ENCODE measurements at regions not wholly inside any gene's neighbourhood (a gene's known extent, or its start where the extent isn't known, plus 50 kb on each side); places are given as distances from the start of the nearest gene placed in this dataset.

GRCh38 chr2:120905298-120905697 lies 169.6 kb downstream of the GLI2 start:
- Histone ChIP-seq H3K79me2 (ENCODE audit: control insufficient read depth, insufficient read depth, low read length) (no peaks in the 10 kb centered on the region), H2AFZ (ENCODE audit: control insufficient read depth, low read depth, low read length) (no peak overlapping the region), H3K9ac (ENCODE audit: control insufficient read depth, insufficient read depth, low read length) (no peak overlapping the region), H3K27ac (ENCODE audit: control insufficient read depth, insufficient read depth) (no peak overlapping the region), H3K4me1 (ENCODE audit: control insufficient read depth, insufficient read depth, low read length) (no peaks in the 10 kb centered on the region), H3K9me3 (replicated peaks; ENCODE audit: control insufficient read depth, insufficient read depth, low read length) (no peaks in the 10 kb centered on the region), H4K20me1 (ENCODE audit: control insufficient read depth, insufficient read depth) (no peaks in the 10 kb centered on the region), H3K27me3 (replicated peaks in 1 of 2; ENCODE audit: control insufficient read depth in 2 of 2, insufficient read depth in 2 of 2, low read length in 1 of 2) (peaks cover 0 to 4% of the 10 kb centered on the region in 2 experiments; a peak in 3 of 4 replicates), H3K4me3 (no peak overlapping the region), H3K36me3 (ENCODE audit: control insufficient read depth in 2 of 2, insufficient read depth in 2 of 2, low read length in 1 of 2) (no peaks in the 10 kb centered on the region), H3K4me2 (ENCODE audit: control insufficient read depth, insufficient read depth) (no peak overlapping the region)
- ATAC-seq (no peak), FAIRE-seq (no peak), DNase-seq (ENCODE audit: low read depth, low spot score) (no peak)
- RAD21 ChIA-PET (ENCODE audit: unreplicated experiment) = no interaction called here
- WGBS (ENCODE audit: insufficient coverage, insufficient replicate concordance, low lambda C conversion rate, missing lambda C conversion rate) = 4% methylated on average over 5 of the region's 5 CpGs
- CTCF ChIA-PET = no interaction called here
- POLR2A ChIA-PET = no interaction called here
- TF ChIP-seq MTA3 (IDR thresholded peaks at IDR 0.05; ENCODE audit: borderline replicate concordance, low read length) (no peak), RAD51 (IDR thresholded peaks at IDR 0.05) (no peak), CHD1 (IDR thresholded peaks at IDR 0.05; ENCODE audit: low read depth, low read length) (no peak), POU2F2 (IDR thresholded peaks at IDR 0.05; ENCODE audit: borderline replicate concordance, low read depth, low read length) (no peak), ZBTB4 (CRISPR knock-in tag; IDR thresholded peaks at IDR 0.05) (no peak), EED (IDR thresholded peaks at IDR 0.05; ENCODE audit: low read depth) (no peak), MTA2 (IDR thresholded peaks at IDR 0.05; ENCODE audit: low read depth) (no peak), TCF12 (IDR thresholded peaks at IDR 0.05; ENCODE audit: low read depth, low read length) (no peak), IRF4 (IDR thresholded peaks at IDR 0.05; ENCODE audit: low read depth, low read length) (no peak), ZZZ3 (IDR thresholded peaks at IDR 0.05; ENCODE audit: control insufficient read depth, insufficient read length, low read depth) (no peak), TCF3 (IDR thresholded peaks at IDR 0.05; ENCODE audit: borderline replicate concordance, insufficient read depth, low read depth, low read length) (no peak), ZBTB40 (IDR thresholded peaks at IDR 0.05; ENCODE audit: borderline replicate concordance) (no peak), RUNX3 (IDR thresholded peaks at IDR 0.05; ENCODE audit: low read length) (no peak), NFIC (IDR thresholded peaks at IDR 0.05; ENCODE audit: low read depth, low read length) (no peak)
- TF ChIP-seq, protein P1, sequence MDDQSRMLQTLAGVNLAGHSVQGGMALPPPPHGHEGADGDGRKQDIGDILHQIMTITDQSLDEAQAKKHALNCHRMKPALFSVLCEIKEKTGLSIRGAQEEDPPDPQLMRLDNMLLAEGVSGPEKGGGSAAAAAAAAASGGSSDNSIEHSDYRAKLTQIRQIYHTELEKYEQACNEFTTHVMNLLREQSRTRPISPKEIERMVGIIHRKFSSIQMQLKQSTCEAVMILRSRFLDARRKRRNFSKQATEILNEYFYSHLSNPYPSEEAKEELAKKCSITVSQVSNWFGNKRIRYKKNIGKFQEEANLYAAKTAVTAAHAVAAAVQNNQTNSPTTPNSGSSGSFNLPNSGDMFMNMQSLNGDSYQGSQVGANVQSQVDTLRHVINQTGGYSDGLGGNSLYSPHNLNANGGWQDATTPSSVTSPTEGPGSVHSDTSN (IDR thresholded peaks at IDR 0.05; ENCODE audit: insufficient replicate concordance, low read depth, low read length) = no peak
- in situ Hi-C loops (cut with MboI) = no loop called here
- SMC1A ChIA-PET (ENCODE audit: uncharacterized antibody, unreplicated experiment) = no interaction called here
- no TSS peak for BruUV-seq (replicated peaks)
- intact Hi-C loops (cut with micrococcal nuclease; ENCODE audit: unreplicated experiment) = no loop called here
